HG02623 (cell line): ENCODE measurements at regions not wholly inside any gene's neighbourhood (a gene's known extent, or its start where the extent isn't known, plus 50 kb on each side); places are given as distances from the start of the nearest gene placed in this dataset.
"Not testable (repeated sequence)": the region's sequence is repeated elsewhere in the genome, so short reads cannot be mapped to it uniquely, and the experiment has no call there.

Experiments
- ATAC-seq: cut with Tn5 transposase; IDR thresholded peaks from one replicate; pipeline ENCODE4 v1.9.1; 2021; ENCODE audit warnings: moderate library complexity; ENCODE audit not compliant: unreplicated experiment

DNA sequence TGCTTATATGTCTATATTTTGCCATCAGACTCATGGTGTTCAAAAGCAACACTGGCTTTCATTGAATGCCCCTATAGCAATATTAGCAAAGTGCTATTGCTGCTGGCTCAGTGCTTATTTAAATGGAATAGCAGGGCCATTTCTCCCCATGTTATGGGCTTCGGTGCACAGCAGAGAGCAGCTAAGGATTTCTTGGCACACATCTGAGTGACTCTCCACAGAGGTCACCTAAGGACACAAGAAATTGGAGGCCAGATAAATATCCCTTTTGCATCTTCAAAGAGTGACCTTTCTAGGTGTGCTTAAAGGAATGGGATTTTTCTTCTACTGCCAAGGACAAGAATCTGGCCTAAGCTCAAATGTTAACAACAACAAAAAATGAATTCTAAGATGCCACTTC, 751.8 kb downstream of the CDH11 start:
- ATAC-seq, result no peak

DNA sequence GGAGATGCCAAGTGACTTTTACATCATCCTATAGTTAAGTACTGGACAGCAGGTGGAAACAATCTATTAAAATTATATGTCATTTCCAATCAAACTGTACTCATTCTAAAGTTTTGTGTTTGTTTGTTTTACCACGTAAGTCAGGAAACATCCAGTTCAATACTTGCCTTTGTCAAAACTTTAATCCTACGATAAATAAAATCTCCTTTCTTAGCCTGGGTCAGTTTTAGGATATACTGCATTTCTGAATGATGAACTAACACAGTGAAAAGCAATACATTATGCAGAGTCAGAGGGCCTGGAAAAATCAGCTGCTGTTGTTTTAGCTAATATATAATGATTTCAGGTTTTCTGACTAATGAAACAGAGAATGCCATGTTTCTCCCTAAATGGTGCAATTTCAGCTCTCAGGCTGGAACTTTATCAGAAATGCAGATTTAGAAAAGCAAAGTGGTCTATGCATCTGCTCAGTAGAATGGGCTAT, 756.4 kb downstream of the CDH11 start:
- ATAC-seq, result no peak

DNA sequence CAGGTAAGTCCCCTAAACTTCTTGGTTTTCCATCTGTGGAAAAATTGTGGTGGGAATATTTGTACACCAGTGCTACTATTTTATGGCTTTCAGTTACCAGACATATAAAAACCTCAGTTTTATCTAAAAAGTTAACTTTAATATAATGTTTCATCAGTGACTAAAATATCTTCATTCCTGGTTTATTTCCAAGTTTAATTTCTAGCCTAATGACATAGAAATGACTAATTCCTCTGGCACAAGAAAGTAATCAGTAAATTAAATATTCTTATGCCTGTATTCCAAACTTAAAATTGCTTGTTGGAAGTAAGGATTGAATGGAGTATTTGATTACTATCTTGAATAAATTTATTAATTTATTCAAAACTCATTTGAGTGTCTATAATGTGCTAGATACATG, 757.0 kb downstream of the CDH11 start:
- ATAC-seq, result no peak

DNA sequence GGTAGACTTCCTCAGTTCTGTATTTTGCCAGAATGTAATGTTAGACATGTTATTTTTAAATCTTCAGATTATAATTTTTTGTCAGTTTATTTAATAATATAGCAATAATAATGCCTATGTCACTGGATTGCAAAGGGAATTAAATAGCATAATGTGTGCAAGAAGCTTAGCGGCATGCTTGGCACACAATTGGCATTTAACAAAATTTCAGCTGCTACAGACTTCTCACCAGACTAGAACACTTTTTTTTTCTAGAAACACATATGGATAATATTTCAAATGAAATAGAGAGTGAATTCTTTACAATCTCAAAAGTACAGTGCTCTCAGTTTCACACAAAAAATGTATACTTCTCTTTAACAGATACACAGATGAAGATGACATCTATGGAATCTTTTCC, 757.4 kb downstream of the CDH11 start:
- no peak for ATAC-seq

DNA sequence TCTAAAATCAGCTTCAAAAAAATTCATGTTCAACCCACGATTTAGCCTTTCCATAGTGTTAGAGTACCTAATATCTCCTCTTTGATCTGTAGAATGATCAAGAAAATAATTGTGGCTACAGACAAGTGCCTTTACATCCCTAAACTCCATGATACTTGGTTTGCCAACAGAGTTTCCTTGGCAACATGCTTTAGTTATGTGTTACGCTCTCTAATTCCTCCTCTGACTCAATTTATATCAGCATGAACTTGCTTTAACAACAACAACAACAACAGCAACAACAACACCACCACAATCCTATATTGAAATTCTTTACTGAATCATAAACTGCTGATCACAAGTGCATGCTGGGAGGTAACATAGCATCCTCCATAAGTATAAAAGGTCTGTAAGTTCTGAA, 757.8 kb downstream of the CDH11 start:
- ATAC-seq, result no peak

DNA sequence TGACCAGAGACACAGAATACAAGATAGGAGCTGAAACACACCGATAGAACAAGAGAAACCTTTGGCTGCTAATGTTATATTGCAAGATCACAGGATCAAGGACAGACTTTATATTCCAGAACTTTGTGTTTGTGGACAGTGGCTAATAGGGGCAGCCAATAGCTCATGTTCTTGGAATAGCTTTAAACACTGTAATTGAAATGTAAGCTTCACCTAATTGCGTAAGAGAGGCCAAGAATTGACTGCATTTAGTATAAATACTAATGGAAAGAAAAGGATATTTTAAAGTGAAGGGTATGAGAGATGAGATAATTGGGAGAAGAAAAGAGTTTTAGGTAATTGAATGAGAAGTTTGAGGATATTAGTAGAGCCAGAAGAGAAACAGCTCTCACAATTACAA, 758.8 kb downstream of the CDH11 start:
- ATAC-seq, result no peak

DNA sequence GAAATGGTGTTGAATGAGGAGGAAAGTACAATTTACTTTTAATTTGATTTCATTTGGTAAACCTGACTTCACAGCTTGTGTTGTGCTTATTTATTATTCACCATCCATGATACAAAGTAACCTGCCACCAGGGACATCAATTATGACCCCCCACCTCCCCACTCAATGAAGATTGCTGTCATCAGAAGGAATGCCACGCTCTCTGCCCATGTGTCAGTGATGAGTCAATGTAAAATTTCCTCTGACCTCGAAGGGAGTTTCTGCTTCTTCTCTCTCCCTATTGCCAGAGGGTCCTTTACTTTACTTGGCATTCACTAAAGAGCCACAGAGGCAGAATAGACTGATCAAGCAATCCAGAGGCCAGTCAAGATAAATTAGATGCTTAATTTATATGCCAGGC, 759.7 kb downstream of the CDH11 start:
- ATAC-seq, result no peak

DNA sequence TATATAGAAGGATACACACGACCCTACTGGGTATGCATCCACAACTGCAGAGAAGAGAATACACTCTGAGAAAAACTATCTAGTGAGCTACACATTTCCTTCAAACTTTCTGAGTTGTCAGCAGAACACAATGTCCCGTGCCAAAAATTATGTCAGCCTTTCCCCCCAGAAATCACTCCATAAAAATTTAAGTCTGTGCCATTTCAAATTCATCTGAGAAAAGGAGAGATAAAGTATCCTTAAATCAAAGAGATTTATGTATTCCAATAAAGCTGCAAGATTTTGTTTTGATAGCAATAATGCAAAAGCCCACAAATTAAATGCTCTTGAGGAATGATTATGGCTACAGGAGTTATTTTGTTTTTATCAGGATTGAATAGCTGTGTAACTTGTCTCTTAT, 760.1 kb downstream of the CDH11 start:
- no peak for ATAC-seq

DNA sequence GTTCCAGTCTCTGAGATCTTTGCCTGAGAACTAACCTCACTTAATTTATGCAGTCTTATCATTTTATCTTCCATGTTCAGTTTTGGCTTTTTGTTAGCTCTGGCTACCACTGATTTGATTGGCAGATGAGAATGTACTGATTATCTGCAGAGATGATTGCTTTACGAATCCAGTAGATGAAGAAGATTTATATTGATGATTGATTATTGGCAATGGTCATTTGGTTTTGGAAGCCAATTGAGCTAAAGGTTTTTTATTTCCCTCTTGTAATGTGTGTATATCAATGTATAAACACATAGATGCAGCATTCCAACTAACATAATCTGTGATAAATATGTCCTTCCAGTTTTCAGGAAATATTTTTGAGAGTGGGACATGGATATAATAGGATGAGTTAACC, 763.6 kb downstream of the CDH11 start:
- no peak for ATAC-seq

DNA sequence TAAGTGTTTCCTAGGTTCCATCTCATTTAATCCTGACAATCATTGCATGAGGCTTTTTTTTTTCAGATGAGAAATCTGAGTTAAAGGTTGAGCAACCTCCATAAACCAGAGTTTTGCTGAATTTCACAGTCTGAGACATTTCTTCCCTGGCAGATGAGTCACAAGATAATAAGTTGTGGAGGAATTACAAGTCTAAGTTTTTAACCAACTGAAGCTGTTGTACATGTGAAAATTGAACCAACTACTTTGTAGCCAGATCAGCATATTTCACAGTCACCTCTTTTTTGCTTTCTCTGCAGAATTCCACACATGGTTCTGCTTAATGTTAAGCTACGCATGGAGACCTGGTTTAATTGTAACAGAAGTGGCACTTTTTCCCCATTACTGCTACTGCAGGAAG, 765.6 kb downstream of the CDH11 start:
- no peak for ATAC-seq

DNA sequence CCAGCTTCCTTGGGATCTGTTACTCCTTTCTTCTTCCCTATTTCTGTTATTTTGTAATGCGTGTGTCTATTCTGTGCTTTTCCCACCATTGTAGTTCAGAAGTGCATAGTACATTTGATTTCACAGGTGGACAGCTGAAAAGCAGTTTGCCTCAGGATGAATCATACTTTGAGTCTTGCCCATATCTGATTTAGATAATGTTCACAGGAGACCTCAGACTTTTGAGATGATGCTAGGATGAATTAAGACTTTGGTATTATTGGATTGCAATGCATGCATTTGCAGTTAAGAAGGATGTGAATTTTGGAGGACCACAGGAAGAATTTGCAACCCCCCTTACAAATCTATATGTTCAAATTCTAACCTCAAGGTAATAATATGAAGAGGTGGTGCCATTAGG, 769.6 kb downstream of the CDH11 start:
- ATAC-seq, result no peak

DNA sequence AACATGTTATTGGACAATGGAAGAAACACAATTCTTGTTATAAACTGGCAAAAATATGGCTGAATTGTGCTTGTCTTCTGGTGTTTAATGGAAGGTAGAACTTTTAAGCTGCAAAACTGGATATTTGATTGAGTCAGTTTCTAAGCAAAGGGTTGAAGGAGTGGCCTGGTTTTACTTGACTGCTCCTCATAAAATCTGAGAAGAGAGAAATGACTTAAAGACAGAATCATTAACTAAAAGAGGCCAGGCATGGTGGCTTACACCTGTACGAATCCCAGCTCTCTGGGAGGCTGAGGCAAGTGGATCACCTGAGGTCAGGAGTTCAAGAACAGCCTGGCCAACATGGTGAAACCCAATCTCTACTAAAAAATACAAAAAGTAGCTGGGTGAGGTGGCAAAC, 770.7 kb downstream of the CDH11 start:
- no peak for ATAC-seq

DNA sequence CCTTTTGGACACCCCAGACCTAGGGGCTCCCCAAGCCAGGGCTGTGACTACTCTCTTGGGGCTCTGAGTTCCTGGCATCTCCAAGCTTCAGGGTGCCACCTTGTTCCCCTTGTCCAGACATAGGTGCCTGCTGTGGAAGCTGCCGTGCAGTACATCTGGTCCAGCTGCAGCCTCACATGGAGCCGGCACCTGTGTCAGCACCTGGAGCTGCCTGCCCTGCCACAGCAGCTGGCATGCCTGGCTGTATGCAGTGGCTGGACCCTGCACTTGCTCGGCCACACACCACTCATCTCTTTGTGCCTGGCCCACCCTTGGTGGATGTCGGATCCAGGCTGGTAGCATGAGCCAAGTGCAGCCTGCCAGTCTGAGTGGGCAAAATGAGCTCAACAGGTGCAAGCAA, 775.8 kb downstream of the CDH11 start:
- no peak for ATAC-seq

DNA sequence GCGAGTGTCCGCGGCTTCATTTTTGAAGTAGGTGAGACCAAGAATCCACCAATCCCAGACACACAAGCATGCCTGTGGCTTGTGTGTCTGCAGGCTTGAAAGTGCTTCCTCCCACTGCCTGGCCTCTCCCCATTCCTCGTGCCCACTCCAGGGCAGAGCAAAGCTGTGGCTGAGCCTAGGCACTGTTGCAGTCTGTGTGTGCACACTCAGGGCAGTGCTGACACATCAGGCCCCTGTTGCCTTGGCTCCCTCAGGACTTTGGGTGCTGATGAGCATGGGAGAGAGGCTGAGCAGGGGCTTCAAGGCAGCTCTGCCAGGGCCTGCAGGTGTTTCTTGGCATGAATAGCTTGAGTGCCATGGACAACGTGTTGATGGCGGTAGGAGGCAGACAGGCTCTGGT, 776.7 kb downstream of the CDH11 start:
- ATAC-seq, result no peak

DNA sequence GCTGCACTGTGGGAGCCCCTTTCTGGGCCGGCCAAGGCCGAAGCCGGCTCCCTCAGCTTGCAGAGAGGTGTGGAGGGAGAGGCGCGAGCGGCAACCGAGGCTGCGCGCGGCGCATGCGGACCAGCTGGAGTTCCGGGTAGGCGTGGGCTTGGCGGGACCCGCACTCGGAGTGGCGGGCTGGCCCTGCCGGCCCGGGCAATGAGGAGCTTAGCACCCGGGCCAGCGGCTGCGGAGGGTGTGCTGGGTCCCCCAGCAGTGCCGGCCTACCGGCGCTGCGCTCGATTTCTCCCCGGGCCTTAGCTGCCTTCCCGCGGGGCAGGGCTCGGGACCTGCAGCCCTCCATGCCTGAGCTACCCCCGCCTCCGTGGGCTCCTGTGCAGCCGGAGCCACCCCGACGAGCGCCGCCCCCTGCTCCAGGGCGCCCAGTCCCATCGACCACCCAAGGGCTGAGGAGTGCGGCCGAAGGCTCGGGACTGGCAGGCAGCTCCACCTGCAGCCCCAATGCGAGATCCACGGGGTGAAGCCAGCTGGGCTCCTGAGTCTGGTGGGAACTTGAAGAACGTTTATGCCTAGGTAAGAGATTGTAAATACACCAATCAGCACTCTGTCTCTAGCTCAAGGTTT, 777.9 kb downstream of the CDH11 start:
- not testable (repeated sequence) for ATAC-seq

DNA sequence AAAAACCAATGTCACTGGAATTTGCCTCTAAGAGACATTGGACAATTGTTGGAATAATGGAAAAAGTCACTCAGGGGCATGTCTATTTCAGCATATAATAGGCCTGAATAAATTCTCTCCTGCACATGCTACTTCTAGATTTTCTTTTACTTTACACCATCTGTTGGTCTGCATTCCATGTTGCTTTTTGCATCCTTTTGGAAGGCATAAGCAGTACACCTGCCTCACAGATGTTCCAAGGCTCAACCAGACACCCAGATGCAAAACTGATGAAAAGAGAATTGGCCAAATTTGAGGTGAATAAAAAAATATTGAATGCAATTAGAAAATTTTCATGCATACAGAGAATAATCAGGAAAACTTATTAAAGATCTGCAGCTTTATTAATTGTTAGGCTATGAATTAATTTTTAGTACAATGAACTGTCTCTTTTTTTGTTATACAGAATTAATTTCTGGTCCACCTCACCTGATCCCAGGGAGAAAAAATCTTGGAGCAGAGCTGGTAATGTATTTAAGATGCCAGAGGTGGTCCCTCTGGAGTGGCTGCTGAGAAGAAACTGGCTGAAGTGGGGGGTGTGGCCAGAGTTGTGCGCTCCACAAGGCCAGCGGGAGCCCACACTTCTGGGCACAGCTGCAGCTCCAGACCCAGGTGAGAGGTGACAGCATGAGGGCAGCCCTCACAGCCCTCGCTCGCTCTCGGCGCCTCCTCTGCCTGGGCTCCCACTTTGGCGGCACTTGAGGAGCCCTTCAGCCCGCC, 778.6 kb downstream of the CDH11 start:
- no peak for ATAC-seq

DNA sequence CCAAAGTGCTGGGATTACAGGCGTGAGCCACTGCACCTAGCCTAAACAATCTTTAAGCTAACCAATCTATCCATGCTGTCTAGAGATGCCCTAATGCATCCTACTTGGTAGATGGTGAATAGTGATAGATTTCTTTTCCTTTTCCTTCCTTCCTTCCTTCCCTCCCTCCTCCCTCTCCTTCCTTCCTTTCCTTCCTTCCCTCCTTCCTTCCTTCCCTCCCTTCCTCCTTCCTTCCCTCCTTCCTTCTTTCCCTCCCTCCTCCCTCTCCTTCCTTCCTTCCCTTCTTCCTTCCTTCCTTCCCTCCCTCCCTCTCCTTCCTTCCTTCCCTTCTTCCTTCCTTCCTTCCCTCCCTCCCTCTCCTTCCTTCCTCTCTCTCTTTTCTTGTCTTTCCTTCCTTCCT, 780.5 kb downstream of the CDH11 start:
- ATAC-seq, result not testable (repeated sequence)

DNA sequence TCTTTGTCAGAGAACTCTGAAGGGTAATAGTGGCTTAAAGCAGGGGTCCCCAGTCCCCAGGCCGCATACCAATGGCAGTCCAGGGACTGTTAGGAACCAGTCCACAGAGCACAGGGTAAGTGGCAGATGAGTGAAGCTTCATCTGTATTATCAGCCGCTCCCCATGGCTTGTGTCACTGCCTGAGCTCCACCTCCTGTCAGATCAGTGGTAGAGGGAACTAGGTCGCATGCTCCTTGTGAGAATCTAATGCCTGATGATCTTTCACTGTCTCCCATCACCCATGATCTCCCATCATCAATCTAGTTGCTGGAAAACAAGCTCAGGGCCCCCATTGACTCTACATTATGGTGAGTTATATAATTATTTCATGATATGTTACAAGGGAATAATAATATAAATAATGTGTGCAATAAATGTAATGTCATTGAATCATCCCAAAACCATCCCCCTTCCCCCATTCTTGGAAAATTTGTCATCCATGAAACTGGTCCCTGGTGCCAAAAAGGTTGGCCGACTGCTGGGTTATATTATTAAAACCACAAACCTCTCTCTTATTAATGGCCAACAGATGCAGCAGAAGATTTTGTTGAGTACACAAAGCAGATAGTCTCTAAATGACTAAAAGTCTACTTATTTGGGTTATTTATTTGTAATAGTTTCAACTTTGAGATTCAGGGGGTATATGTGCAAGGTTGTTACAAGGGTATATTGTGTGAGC, 782.7 kb downstream of the CDH11 start:
- ATAC-seq, result no peak

DNA sequence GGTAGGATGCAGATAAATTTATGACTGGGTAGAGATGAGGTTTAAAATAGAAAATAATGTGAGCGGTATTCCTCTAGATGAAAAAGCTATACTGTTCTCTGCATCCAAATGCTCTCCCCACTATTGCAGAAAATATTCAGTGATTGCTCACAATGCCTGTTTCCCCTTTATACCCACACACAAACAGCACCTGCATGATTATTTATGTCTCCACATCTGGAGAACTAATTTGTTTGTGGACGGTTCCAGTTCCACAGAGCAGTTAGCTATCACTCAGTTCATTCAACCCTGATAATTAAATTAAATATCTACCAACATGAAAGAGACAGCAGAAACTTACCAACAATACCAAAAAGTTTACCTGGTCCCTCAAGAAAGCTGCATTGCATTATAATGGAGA, 800.0 kb downstream of the CDH11 start:
- no peak for ATAC-seq

DNA sequence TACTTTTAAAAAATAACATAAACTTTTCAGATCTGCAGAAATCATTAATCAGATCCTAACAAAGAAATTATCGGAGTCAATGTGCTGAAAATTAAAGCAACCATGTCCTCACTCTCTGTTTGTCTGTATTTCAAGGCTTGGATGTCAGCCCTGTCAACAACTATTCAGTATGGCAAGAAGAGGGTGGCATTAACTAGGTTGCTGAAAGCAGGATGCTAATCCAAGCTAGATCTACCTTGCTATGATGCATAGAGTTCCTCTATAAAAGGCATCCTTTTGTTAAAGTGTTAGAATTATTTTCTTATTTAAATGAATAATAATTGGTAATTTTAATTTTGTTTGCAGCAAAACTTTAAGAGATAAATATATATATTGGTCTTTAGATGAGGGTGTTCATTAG, 800.8 kb downstream of the CDH11 start:
- ATAC-seq, result no peak

DNA sequence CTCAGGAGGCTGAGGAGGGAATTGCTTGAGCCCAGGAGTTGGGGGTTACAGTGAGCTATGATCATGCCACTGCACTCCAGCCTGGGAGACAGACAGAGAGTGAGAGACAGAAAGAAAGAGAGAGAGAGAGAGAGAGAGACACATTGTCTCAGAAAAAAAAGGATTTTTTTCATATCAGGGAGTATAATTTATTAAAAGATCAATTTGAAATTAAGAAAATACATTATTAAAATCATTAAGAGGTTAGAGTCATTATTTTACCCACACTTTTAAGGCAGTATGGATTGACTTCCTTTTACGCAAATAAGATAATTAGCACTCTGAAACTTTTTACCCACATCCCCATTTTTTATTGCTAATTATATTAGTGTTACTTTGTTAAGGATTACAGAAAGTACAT, 804.3 kb downstream of the CDH11 start:
- no peak for ATAC-seq

DNA sequence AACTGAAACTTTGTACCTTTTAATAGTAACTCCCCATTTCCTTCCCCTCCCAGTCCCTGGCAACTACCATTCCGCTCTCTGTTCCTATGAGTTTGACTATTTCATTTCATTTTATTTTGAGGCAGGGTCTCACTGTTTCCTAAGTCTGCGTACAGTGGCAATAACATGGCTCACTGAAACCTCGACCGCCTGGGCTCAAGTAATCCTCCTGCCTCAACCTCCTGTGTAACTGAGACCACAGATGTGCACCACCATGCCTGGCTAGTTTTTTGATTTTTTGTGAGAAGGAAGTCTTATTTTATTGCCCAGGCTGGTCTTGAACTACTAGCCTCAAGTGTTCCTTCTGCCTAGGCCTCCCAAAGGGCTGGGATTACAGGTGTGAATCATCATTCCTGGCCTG, 808.1 kb downstream of the CDH11 start:
- ATAC-seq, result no peak
